ENCODE measurements at regions not wholly inside any gene's neighbourhood (a gene's known extent, or its start where the extent isn't known, plus 50 kb on each side); places are given as distances from the start of the nearest gene placed in this dataset.

GRCh38 chr12:53807322-53807860 is 55.6 kb upstream of the CISTR start:
- Histone ChIP-seq H3K27me3 (ENCODE audit: control insufficient read depth, insufficient read depth, low read length) (peaks cover 15% of the 10 kb centered on the region), H3K36me3 (ENCODE audit: control insufficient read depth, insufficient read depth, low read length) (no peaks in the 10 kb centered on the region), H3K4me3 (ENCODE audit: low read depth, low read length) (no peak overlapping the region)
- DNase-seq (ENCODE audit: low read depth), result no peak
- no peak for TF ChIP-seq CTCF (IDR thresholded peaks at IDR 0.05; ENCODE audit: insufficient read depth, low read length, poor library complexity, severe bottlenecking)

- H3K27me3 ChIP-seq (ENCODE audit: control insufficient read depth, insufficient read depth, low read length), result peaks cover 17% of the 10 kb centered on the region
- TF ChIP-seq CTCF (IDR thresholded peaks at IDR 0.05; ENCODE audit: insufficient read depth, low read length, poor library complexity, severe bottlenecking), result no peak
- no peak overlapping the region for H3K4me3 ChIP-seq (ENCODE audit: low read depth, low read length)
- H3K36me3 ChIP-seq (ENCODE audit: control insufficient read depth, insufficient read depth, low read length), result no peaks in the 10 kb centered on the region
- DNase-seq (ENCODE audit: low read depth), result no peak
Observed at GRCh38 chr12:53808023-53808705, 56.4 kb upstream of the CISTR start.

- no peak for TF ChIP-seq CTCF (IDR thresholded peaks at IDR 0.05; ENCODE audit: insufficient read depth, low read length, poor library complexity, severe bottlenecking)
- no peak for DNase-seq (ENCODE audit: low read depth)
- Histone ChIP-seq H3K36me3 (ENCODE audit: control insufficient read depth, insufficient read depth, low read length) (no peaks in the 10 kb centered on the region), H3K27me3 (ENCODE audit: control insufficient read depth, insufficient read depth, low read length) (peaks cover 17% of the 10 kb centered on the region), H3K4me3 (ENCODE audit: low read depth, low read length) (no peak overlapping the region)
Observed at GRCh38 chr12:53809005-53809404, 57.2 kb upstream of the CISTR start.

GRCh38 chr12:53810950-53811349 is 59.2 kb upstream of the CISTR start:
- Histone ChIP-seq H3K27me3 (ENCODE audit: control insufficient read depth, insufficient read depth, low read length) (peaks cover 17% of the 10 kb centered on the region), H3K4me3 (ENCODE audit: low read depth, low read length) (no peak overlapping the region), H3K36me3 (ENCODE audit: control insufficient read depth, insufficient read depth, low read length) (no peaks in the 10 kb centered on the region)
- DNase-seq (ENCODE audit: low read depth), result no peak
- TF ChIP-seq CTCF (IDR thresholded peaks at IDR 0.05; ENCODE audit: insufficient read depth, low read length, poor library complexity, severe bottlenecking), result no peak

- H3K27me3 ChIP-seq (ENCODE audit: control insufficient read depth, insufficient read depth, low read length), result peaks cover 18% of the 10 kb centered on the region
- no peak for DNase-seq (ENCODE audit: low read depth)
- no peak overlapping the region for H3K4me3 ChIP-seq (ENCODE audit: low read depth, low read length)
- TF ChIP-seq CTCF (IDR thresholded peaks at IDR 0.05; ENCODE audit: insufficient read depth, low read length, poor library complexity, severe bottlenecking), result no peak
- H3K36me3 ChIP-seq (ENCODE audit: control insufficient read depth, insufficient read depth, low read length), result no peaks in the 10 kb centered on the region
Observed at GRCh38 chr12:53811606-53812005, 59.8 kb upstream of the CISTR start.

All from kidney epithelial cell (primary cell).